H1 (cell line): ENCODE measurements at regions not wholly inside any gene's neighbourhood (a gene's known extent, or its start where the extent isn't known, plus 50 kb on each side); places are given as distances from the start of the nearest gene placed in this dataset.

ENCODE experiments used
- CTCF ChIA-PET: fragments of 300-600 bp; sonication (Branson Sonifier 250); formaldehyde crosslinking; loops from one replicate; lab custom pipeline; 2021; ENCODE audit not compliant: partially characterized antibody; lab: Charles Lee
- POLR2A ChIA-PET: fragments of 300-600 bp; sonication (Branson Sonifier 250); formaldehyde crosslinking; loops from one replicate; lab custom pipeline; 2021; ENCODE audit warnings: inconsistent platforms; ENCODE audit not compliant: partially characterized antibody; lab: Charles Lee
- DNase-seq, 2 experiments: peaks; one replicate each; pipeline versions ENCODE4 v3.0.0 to v3.0.0-alpha.2; 2010 to 2022; ENCODE audit warnings: low spot score in 2 of 2, low read depth in 1 of 2, mixed read lengths in 1 of 2
- FAIRE-seq: peaks from 2 replicates; lab custom pipeline; 2011; peaks lifted over from hg19 to GRCh38; lab: Jason Lieb, UNC
- H2AFZ ChIP-seq: 2 replicates; pipeline ENCODE4 v1.8.1; 2012; ENCODE audit warnings: low read length, inconsistent platforms
- H2AK5ac ChIP-seq: 2 replicates; pipeline ENCODE4 v1.6.1; 2013; ENCODE audit warnings: low read depth, low read length
- H2BK120ac ChIP-seq: replicated peaks from 2 replicates; pipeline ENCODE3; 2013; ENCODE audit warnings: low read depth, low read length, inconsistent platforms
- H2BK12ac ChIP-seq: 2 replicates; pipeline ENCODE4 v1.6.1; 2013; ENCODE audit warnings: low read depth, low read length
- H2BK15ac ChIP-seq: 2 replicates; pipeline ENCODE4 v1.6.1; 2013; ENCODE audit warnings: low read length
- H2BK20ac ChIP-seq: 2 replicates; pipeline ENCODE4 v1.6.1; 2013; ENCODE audit warnings: low read length
- H2BK5ac ChIP-seq: 2 replicates; pipeline ENCODE4 v1.6.1; 2013; ENCODE audit warnings: low read depth, low read length
- H3K14ac ChIP-seq: 2 replicates; pipeline ENCODE4 v1.6.1; 2013; ENCODE audit warnings: inconsistent platforms; ENCODE audit not compliant: insufficient read length
- H3K18ac ChIP-seq: 2 replicates; pipeline ENCODE4 v1.6.1; 2013; ENCODE audit warnings: low read length; ENCODE audit errors: extremely low read depth
- H3K23ac ChIP-seq: 2 replicates; pipeline ENCODE4 v1.6.1; 2013; ENCODE audit warnings: inconsistent platforms; ENCODE audit not compliant: insufficient read length
- H3K23me2 ChIP-seq: 2 replicates; pipeline ENCODE4 v1.6.1; 2013; ENCODE audit warnings: low read depth, low read length
- H3K27ac ChIP-seq: 2 replicates; pipeline ENCODE4 v1.6.1; 2011; ENCODE audit warnings: low read depth, low read length, inconsistent platforms
- H3K27me3 ChIP-seq, 4 experiments: replicated peaks in 1 of 4; 1 replicate in 1 of 4; 2 replicates in 3 of 4; pipeline versions ENCODE4 v1.6.1 to v1.8.1; 2011 to 2013; ENCODE audit warnings: low read length in 3 of 4, mild to moderate bottlenecking in 3 of 4, inconsistent platforms in 2 of 4, mixed read lengths in 2 of 4, moderate library complexity in 1 of 4; ENCODE audit not compliant: control insufficient read depth in 3 of 4, insufficient read depth in 3 of 4; ENCODE audit errors: extremely low read depth in 1 of 4
- H3K36me3 ChIP-seq, 4 experiments: 2 replicates each; pipeline versions ENCODE4 v1.6.1 to v1.8.1; 2011 to 2013; ENCODE audit warnings: mild to moderate bottlenecking in 4 of 4, low read length in 3 of 4, moderate library complexity in 2 of 4, control low read depth in 1 of 4, inconsistent platforms in 1 of 4; ENCODE audit not compliant: insufficient read depth in 4 of 4, control insufficient read depth in 2 of 4
- H3K4ac ChIP-seq: replicated peaks from 2 replicates; pipeline ENCODE3; 2013; ENCODE audit warnings: low read length, low read depth, mixed read lengths, inconsistent platforms; ENCODE audit not compliant: insufficient read length
- H3K4me1 ChIP-seq, 4 experiments: replicated peaks in 1 of 4; 1 replicate in 1 of 4; 2 replicates in 3 of 4; pipeline versions ENCODE4 v1.6.1 to v1.8.1; 2011 to 2013; ENCODE audit warnings: low read length in 3 of 4, inconsistent platforms in 2 of 4, mixed read lengths in 1 of 4; ENCODE audit not compliant: insufficient read depth in 4 of 4, control insufficient read depth in 3 of 4
- H3K4me2 ChIP-seq, 2 experiments: 2 replicates each; pipeline versions ENCODE4 v1.6.1 to v1.8.1; 2011 to 2013; ENCODE audit warnings: low read depth in 2 of 2, low read length in 2 of 2, control low read depth in 1 of 2, inconsistent platforms in 1 of 2, mild to moderate bottlenecking in 1 of 2; ENCODE audit not compliant: insufficient read depth in 1 of 2
- H3K4me3 ChIP-seq, 4 experiments: fragments of 200-600, 300-600 bp in 1 of 4; sonication (generic), shearing (Covaris generic), sonication (Bioruptor Twin) in 1 of 4; 2 replicates each; pipeline versions ENCODE4 v1.5.1 to v1.8.1; 2011 to 2016; ENCODE audit warnings: low read length in 4 of 4, low read depth in 3 of 4, control low read depth in 2 of 4, inconsistent platforms in 2 of 4, mild to moderate bottlenecking in 2 of 4, mixed read lengths in 1 of 4, moderate library complexity in 1 of 4; ENCODE audit not compliant: insufficient read depth in 2 of 4; ENCODE audit errors: extremely low read depth in 1 of 4
- H3K56ac ChIP-seq: replicated peaks from 2 replicates; pipeline ENCODE3; 2013; ENCODE audit warnings: low read depth, mild to moderate bottlenecking, mixed read lengths, low read length, inconsistent platforms; ENCODE audit not compliant: insufficient read length
- H3K79me1 ChIP-seq: 2 replicates; pipeline ENCODE4 v1.6.1; 2013; ENCODE audit warnings: low read depth, low read length, control low read depth
- H3K79me2 ChIP-seq, 2 experiments: 2 replicates each; pipeline versions ENCODE4 v1.6.1 to v1.8.1; 2012 to 2013; ENCODE audit warnings: low read length in 2 of 2, mild to moderate bottlenecking in 2 of 2, inconsistent platforms in 1 of 2; ENCODE audit not compliant: insufficient read depth in 2 of 2, control insufficient read depth in 1 of 2
- H3K9ac ChIP-seq, 4 experiments: replicated peaks in 1 of 4; 1 replicate in 1 of 4; 2 replicates in 3 of 4; pipeline versions ENCODE4 v1.6.1 to v1.8.1; 2011 to 2013; ENCODE audit warnings: low read depth in 3 of 4, low read length in 3 of 4, control low read depth in 2 of 4, mild to moderate bottlenecking in 2 of 4, moderate library complexity in 2 of 4, inconsistent platforms in 1 of 4; ENCODE audit errors: extremely low read depth in 1 of 4
- H3K9me3 ChIP-seq, 2 experiments: 2 replicates each; pipeline versions ENCODE4 v1.6.1 to v1.8.1; 2012 to 2013; ENCODE audit warnings: mild to moderate bottlenecking in 2 of 2, moderate library complexity in 2 of 2, control low read depth in 1 of 2, inconsistent platforms in 1 of 2, low read depth in 1 of 2, low read length in 1 of 2, mixed read lengths in 1 of 2; ENCODE audit not compliant: insufficient read depth in 2 of 2
- H4K20me1 ChIP-seq, 2 experiments: replicated peaks in 1 of 2; 2 replicates each; pipeline versions ENCODE3 to v1.8.1; 2011 to 2013; ENCODE audit warnings: inconsistent platforms in 2 of 2, low read length in 2 of 2, mild to moderate bottlenecking in 1 of 2; ENCODE audit not compliant: insufficient read depth in 2 of 2, control insufficient read depth in 1 of 2
- H4K5ac ChIP-seq: 2 replicates; pipeline ENCODE4 v1.6.1; 2013; ENCODE audit warnings: low read length, low read depth, mixed read lengths, inconsistent platforms; ENCODE audit not compliant: insufficient read length
- H4K8ac ChIP-seq: 2 replicates; pipeline ENCODE4 v1.8.0; 2013; ENCODE audit warnings: mild to moderate bottlenecking, moderate library complexity, low read length, inconsistent platforms; ENCODE audit not compliant: insufficient read depth; ENCODE audit errors: extremely low read depth
- H4K91ac ChIP-seq: replicated peaks from 2 replicates; pipeline ENCODE3; 2013; ENCODE audit warnings: low read length, mixed read lengths, inconsistent platforms; ENCODE audit not compliant: insufficient read length
- HDAC2 ChIP-seq, 2 experiments: fragments of 300-600 bp in 1 of 2; sonication (generic) in 1 of 2; IDR thresholded peaks; 2 replicates each; pipeline ENCODE4 v1.6.1; 2011 to 2012; ENCODE audit warnings: low read depth in 2 of 2, low read length in 2 of 2, mild to moderate bottlenecking in 2 of 2, moderate library complexity in 2 of 2, borderline replicate concordance in 1 of 2, inconsistent platforms in 1 of 2
- HDAC6 ChIP-seq: IDR thresholded peaks from one replicate; pipeline ENCODE4 v1.7.1; 2012; ENCODE audit warnings: low read depth, mild to moderate bottlenecking, inconsistent platforms, low read length, moderate library complexity
- JUND ChIP-seq: IDR thresholded peaks from 2 replicates; pipeline ENCODE4 v1.6.1; 2011; ENCODE audit warnings: mild to moderate bottlenecking, improper control_type of control experiment, low read length
- MAFK ChIP-seq: IDR thresholded peaks from 2 replicates; pipeline ENCODE4 v1.6.1; 2012; ENCODE audit warnings: low read depth, mild to moderate bottlenecking, improper control_type of control experiment, low read length
- NANOG ChIP-seq: IDR thresholded peaks from 2 replicates; pipeline ENCODE4 v1.6.1; 2011; ENCODE audit warnings: low read length, low read depth, mild to moderate bottlenecking, inconsistent platforms; ENCODE audit not compliant: insufficient read depth, poor library complexity, severe bottlenecking
- SAP30 ChIP-seq: fragments of 300-600 bp; sonication (generic); IDR thresholded peaks from 2 replicates; pipeline ENCODE4 v1.7.1; 2012; ENCODE audit warnings: low read length, moderate library complexity, mild to moderate bottlenecking, inconsistent platforms; ENCODE audit not compliant: insufficient read depth, insufficient replicate concordance
- SP4 ChIP-seq: IDR thresholded peaks from 2 replicates; pipeline ENCODE4 v1.6.1; 2012; ENCODE audit warnings: low read length, inconsistent platforms
- TAF7 ChIP-seq: optimal IDR thresholded peaks from 2 replicates; pipeline ENCODE3; 2011; ENCODE audit warnings: low read depth, mild to moderate bottlenecking, inconsistent platforms, low read length, moderate library complexity, borderline replicate concordance
- ZNF274 ChIP-seq: IDR thresholded peaks from 2 replicates; pipeline ENCODE4 v1.7.0; 2012; ENCODE audit warnings: low read length, borderline replicate concordance; ENCODE audit errors: extremely low read depth
- WGBS, 2 experiments: shearing (Covaris generic) in 1 of 2; methylation state at CpG; one replicate each; pipeline versions ENCODE4 v1.1.6 to v1.1.7; 2013 to 2015; ENCODE audit warnings: low lambda C conversion rate in 2 of 2, mixed read lengths in 2 of 2, inconsistent platforms in 1 of 2, low coverage in 1 of 2, missing lambda C conversion rate in 1 of 2; ENCODE audit not compliant: insufficient replicate concordance in 2 of 2, insufficient coverage in 1 of 2, insufficient read length in 1 of 2; ENCODE audit errors: extremely low coverage in 1 of 2, missing lambda C conversion rate in 1 of 2; 5-methylcytosine and 5-hydroxymethylcytosine counted together
- TF ChIP-seq, protein P1 (sequence below), 3 experiments: IDR thresholded peaks; 1 replicate in 2 of 3; 2 replicates in 1 of 3; pipeline versions ENCODE4 v1.5.1 to v1.6.1; 2011; ENCODE audit warnings: low read length in 3 of 3, mild to moderate bottlenecking in 3 of 3, inconsistent platforms in 2 of 3, low read depth in 1 of 3, moderate library complexity in 1 of 3; ENCODE audit not compliant: insufficient read depth in 1 of 3; ENCODE audit errors: control extremely low read depth in 1 of 3
- TF ChIP-seq, protein P2 (sequence below): IDR thresholded peaks from 2 replicates; pipeline ENCODE4 v1.6.1; 2011; ENCODE audit warnings: low read length, improper control_type of control experiment

DNA sequence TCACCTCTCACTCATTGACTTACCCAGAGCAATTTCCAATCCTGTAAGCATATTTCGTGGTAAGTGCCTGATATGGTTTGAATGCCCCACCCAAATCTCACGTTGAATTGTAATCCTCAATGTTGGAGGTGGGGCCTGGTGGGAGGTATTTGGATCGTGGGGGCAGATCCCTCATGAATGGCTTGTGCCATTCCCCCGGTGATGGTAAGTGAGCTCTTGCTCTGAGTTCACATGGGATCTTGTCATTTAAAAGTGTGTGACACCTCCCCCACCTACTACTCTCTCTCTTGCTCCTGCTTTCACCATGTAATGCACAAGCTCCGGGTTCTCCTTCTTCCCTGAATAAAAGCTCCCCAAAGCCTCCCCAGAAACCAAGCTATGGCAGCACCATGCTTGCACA lies 1165.5 kb downstream of the CDH12 start:
- Histone ChIP-seq H2BK15ac (no peak overlapping the region), H4K20me1 (no peaks in the 10 kb centered on the region), H2AFZ (no peak overlapping the region), H3K56ac (no peak overlapping the region), H3K23ac (no peak overlapping the region), H3K9ac (no peak overlapping the region), H3K23me2 (no peaks in the 10 kb centered on the region), H4K91ac (no peak overlapping the region), H3K79me2 (no peaks in the 10 kb centered on the region), H3K27ac (no peak overlapping the region), H4K5ac (no peak overlapping the region), H3K27me3 (no peaks in the 10 kb centered on the region), H2BK5ac (no peak overlapping the region), H4K8ac (no peak overlapping the region), H3K36me3 (no peaks in the 10 kb centered on the region), H3K4me2 (no peak overlapping the region), H2BK20ac (no peak overlapping the region), H2BK120ac (no peak overlapping the region), H3K79me1 (no peaks in the 10 kb centered on the region), H2AK5ac (no peak overlapping the region), H3K4me3 (no peak overlapping the region), H3K14ac (no peak overlapping the region), H3K9me3 (no peaks in the 10 kb centered on the region), H2BK12ac (no peak overlapping the region), H3K4me1 (no peaks in the 10 kb centered on the region), H3K18ac (no peak overlapping the region), H3K4ac (no peak overlapping the region)
- DNase-seq (no peak), FAIRE-seq (no peak)
- ChIA-PET CTCF (no interaction called here), POLR2A (no interaction called here)
- WGBS, 2 experiments, result 83% methylated on average over 5 of the region's 5 CpGs; no CpG with 5 or more reads in 1 of the 2 experiments
- TF ChIP-seq NANOG, result no peak
- no peak for TF ChIP-seq HDAC2 (IDR thresholded peaks at IDR 0.05; ENCODE audit: borderline replicate concordance in 1 of 2, low read depth in 2 of 2, low read length in 2 of 2)
- TF ChIP-seq SP4, result no peak
- TF ChIP-seq SAP30, result no peak
- no peak for TF ChIP-seq JUND
- TF ChIP-seq TAF7, result no peak
- TF ChIP-seq ZNF274, result no peak
- TF ChIP-seq, protein P1, sequence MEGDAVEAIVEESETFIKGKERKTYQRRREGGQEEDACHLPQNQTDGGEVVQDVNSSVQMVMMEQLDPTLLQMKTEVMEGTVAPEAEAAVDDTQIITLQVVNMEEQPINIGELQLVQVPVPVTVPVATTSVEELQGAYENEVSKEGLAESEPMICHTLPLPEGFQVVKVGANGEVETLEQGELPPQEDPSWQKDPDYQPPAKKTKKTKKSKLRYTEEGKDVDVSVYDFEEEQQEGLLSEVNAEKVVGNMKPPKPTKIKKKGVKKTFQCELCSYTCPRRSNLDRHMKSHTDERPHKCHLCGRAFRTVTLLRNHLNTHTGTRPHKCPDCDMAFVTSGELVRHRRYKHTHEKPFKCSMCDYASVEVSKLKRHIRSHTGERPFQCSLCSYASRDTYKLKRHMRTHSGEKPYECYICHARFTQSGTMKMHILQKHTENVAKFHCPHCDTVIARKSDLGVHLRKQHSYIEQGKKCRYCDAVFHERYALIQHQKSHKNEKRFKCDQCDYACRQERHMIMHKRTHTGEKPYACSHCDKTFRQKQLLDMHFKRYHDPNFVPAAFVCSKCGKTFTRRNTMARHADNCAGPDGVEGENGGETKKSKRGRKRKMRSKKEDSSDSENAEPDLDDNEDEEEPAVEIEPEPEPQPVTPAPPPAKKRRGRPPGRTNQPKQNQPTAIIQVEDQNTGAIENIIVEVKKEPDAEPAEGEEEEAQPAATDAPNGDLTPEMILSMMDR (IDR thresholded peaks at IDR 0.05; ENCODE audit: control extremely low read depth in 1 of 3, insufficient read depth in 1 of 3, low read depth in 1 of 3, low read length in 3 of 3), result no peak
- TF ChIP-seq, protein P2, sequence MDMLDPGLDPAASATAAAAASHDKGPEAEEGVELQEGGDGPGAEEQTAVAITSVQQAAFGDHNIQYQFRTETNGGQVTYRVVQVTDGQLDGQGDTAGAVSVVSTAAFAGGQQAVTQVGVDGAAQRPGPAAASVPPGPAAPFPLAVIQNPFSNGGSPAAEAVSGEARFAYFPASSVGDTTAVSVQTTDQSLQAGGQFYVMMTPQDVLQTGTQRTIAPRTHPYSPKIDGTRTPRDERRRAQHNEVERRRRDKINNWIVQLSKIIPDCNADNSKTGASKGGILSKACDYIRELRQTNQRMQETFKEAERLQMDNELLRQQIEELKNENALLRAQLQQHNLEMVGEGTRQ, result no peak
- no peak for TF ChIP-seq HDAC6
- TF ChIP-seq MAFK, result no peak
